ENCODE measurements at regions not wholly inside any gene's neighbourhood (a gene's known extent, or its start where the extent isn't known, plus 50 kb on each side); places are given as distances from the start of the nearest gene placed in this dataset.

DNA sequence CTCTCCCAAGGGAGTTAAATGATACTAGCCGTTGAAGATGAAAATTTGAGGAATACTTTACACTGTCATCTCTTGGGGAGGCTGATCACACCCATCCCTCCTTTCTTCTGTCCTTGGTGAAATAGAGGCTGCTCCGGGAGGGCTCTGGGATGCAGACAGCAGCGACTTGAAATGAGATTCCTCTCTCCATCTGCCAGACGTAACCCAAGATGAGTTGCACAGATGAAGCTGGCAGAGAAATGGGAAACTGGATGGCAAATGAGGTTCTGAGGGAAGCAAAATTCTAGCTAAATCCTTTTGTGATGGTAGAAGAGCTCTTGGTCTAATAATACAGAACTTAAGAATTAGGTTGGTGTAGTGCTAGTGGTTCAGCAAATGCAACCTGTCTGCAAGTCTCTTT, 201.4 kb downstream of the AASDH start:
- TF ChIP-seq, protein P1, sequence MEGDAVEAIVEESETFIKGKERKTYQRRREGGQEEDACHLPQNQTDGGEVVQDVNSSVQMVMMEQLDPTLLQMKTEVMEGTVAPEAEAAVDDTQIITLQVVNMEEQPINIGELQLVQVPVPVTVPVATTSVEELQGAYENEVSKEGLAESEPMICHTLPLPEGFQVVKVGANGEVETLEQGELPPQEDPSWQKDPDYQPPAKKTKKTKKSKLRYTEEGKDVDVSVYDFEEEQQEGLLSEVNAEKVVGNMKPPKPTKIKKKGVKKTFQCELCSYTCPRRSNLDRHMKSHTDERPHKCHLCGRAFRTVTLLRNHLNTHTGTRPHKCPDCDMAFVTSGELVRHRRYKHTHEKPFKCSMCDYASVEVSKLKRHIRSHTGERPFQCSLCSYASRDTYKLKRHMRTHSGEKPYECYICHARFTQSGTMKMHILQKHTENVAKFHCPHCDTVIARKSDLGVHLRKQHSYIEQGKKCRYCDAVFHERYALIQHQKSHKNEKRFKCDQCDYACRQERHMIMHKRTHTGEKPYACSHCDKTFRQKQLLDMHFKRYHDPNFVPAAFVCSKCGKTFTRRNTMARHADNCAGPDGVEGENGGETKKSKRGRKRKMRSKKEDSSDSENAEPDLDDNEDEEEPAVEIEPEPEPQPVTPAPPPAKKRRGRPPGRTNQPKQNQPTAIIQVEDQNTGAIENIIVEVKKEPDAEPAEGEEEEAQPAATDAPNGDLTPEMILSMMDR (IDR thresholded peaks at IDR 0.05), result no peak
- TF ChIP-seq POLR2AphosphoS5 (IDR thresholded peaks at IDR 0.05) (no peak), POLR2A (IDR thresholded peaks at IDR 0.05) (no peak)

Data from gastroesophageal sphincter (tissue), 3 donors.